Large intestine (tissue), 3 donors: ENCODE measurements at regions not wholly inside any gene's neighbourhood (a gene's known extent, or its start where the extent isn't known, plus 50 kb on each side); places are given as distances from the start of the nearest gene placed in this dataset.

Source experiments
- DNase-seq, 2 donors: peaks; one replicate each; pipeline versions ENCODE4 v3.0.0 to v3.0.0-alpha.2; 2013
- H3K27ac ChIP-seq: one replicate; pipeline ENCODE4 v1.5.1; 2013; ENCODE audit warnings: low read length
- H3K27me3 ChIP-seq: 2 replicates; pipeline ENCODE4 v1.6.1; 2013; ENCODE audit warnings: low read length; ENCODE audit not compliant: control insufficient read depth, insufficient read depth
- H3K36me3 ChIP-seq: 2 replicates; pipeline ENCODE4 v1.6.1; 2013; ENCODE audit warnings: low read length; ENCODE audit not compliant: control insufficient read depth, insufficient read depth
- H3K4me1 ChIP-seq: one replicate; pipeline ENCODE4 v1.6.1; 2013; ENCODE audit warnings: low read length; ENCODE audit not compliant: control insufficient read depth, insufficient read depth
- H3K4me3 ChIP-seq: one replicate; pipeline ENCODE4 v1.5.1; 2013; ENCODE audit warnings: low read length
- H3K9me3 ChIP-seq: one replicate; pipeline ENCODE4 v1.6.1; 2013; ENCODE audit warnings: mild to moderate bottlenecking, low read depth, low read length, moderate library complexity; ENCODE audit not compliant: control insufficient read depth
- WGBS: methylation state at CpG from one replicate; pipeline ENCODE4 v1.1.5; 2013; ENCODE audit warnings: low lambda C conversion rate; ENCODE audit not compliant: insufficient coverage; 5-methylcytosine and 5-hydroxymethylcytosine counted together

GRCh38 chr5:61966997-61967396 is 339.0 kb upstream of the KIF2A start:
- no peaks in the 10 kb centered on the region for H3K36me3 ChIP-seq
- H3K9me3 ChIP-seq: no peaks in the 10 kb centered on the region
- H3K27me3 ChIP-seq: no peaks in the 10 kb centered on the region
- H3K27ac ChIP-seq: peak overlapping the region; percentile 34
- peak; percentile 41 to 67 for DNase-seq
- H3K4me1 ChIP-seq: peaks cover 22% of the 10 kb centered on the region
- H3K4me3 ChIP-seq: no peak overlapping the region
- 86% methylated on average over 1 of the region's 8 CpGs for WGBS

GRCh38 chr5:61967681-61968080 is 338.3 kb upstream of the KIF2A start:
- Histone ChIP-seq H3K36me3 (no peaks in the 10 kb centered on the region), H3K9me3 (no peaks in the 10 kb centered on the region), H3K27me3 (no peaks in the 10 kb centered on the region), H3K4me1 (peaks cover 22% of the 10 kb centered on the region), H3K27ac (no peak overlapping the region), H3K4me3 (no peak overlapping the region)
- DNase-seq: no peak
- WGBS: no CpG with 5 or more reads among the region's 3 CpGs

- peaks cover 22% of the 10 kb centered on the region for H3K4me1 ChIP-seq
- H3K36me3 ChIP-seq: no peaks in the 10 kb centered on the region
- no peak for DNase-seq
- no peak overlapping the region for H3K4me3 ChIP-seq
- no peaks in the 10 kb centered on the region for H3K27me3 ChIP-seq
- no peak overlapping the region for H3K27ac ChIP-seq
- no peaks in the 10 kb centered on the region for H3K9me3 ChIP-seq
- WGBS: 100% methylated on average over 2 of the region's 2 CpGs
Measured at GRCh38 chr5:61969347-61969746, 336.7 kb upstream of the KIF2A start.

- Histone ChIP-seq H3K4me1 (peaks cover 21% of the 10 kb centered on the region), H3K27ac (no peak overlapping the region), H3K4me3 (no peak overlapping the region), H3K27me3 (no peaks in the 10 kb centered on the region), H3K36me3 (no peaks in the 10 kb centered on the region), H3K9me3 (no peaks in the 10 kb centered on the region)
- no peak for DNase-seq
- WGBS: no CpG with 5 or more reads among the region's 2 CpGs
Measured at GRCh38 chr5:61969755-61970154, 336.3 kb upstream of the KIF2A start.

- H3K4me3 ChIP-seq: no peak overlapping the region
- no peak overlapping the region for H3K27ac ChIP-seq
- H3K4me1 ChIP-seq: peaks cover 18% of the 10 kb centered on the region
- WGBS: 100% methylated on average over 2 of the region's 7 CpGs
- no peaks in the 10 kb centered on the region for H3K27me3 ChIP-seq
- H3K9me3 ChIP-seq: no peaks in the 10 kb centered on the region
- no peaks in the 10 kb centered on the region for H3K36me3 ChIP-seq
- DNase-seq: no peak
Measured at GRCh38 chr5:61970218-61970617, 335.8 kb upstream of the KIF2A start.

DNA sequence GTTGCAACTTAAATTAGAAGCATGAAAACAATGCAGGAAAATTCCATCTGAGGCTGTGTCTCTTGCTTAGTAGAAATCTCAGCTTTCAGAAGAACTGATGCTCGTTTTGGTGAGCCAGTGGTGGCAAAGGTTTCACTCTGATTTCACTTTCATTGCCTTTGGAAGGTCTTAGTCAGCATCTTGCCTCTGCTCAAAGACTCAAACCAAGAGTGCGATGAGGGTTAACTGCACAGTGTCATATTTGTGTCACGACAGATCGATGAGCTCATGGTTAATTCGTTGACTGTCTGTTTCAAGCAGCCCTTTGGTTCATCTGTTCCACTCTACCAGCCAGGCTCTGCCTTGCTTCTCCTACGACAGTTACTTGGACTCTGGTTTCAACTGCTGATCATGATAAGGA is 331.3 kb upstream of the KIF2A start:
- Histone ChIP-seq H3K4me1 (no peaks in the 10 kb centered on the region), H3K27me3 (no peaks in the 10 kb centered on the region), H3K27ac (no peak overlapping the region), H3K4me3 (no peak overlapping the region), H3K36me3 (no peaks in the 10 kb centered on the region), H3K9me3 (no peaks in the 10 kb centered on the region)
- DNase-seq: no peak
- WGBS: no CpG with 5 or more reads among the region's 6 CpGs

GRCh38 chr5:61981886-61982285 is 324.1 kb upstream of the KIF2A start:
- H3K27ac ChIP-seq: no peak overlapping the region
- 92% methylated on average over 2 of the region's 6 CpGs for WGBS
- no peaks in the 10 kb centered on the region for H3K27me3 ChIP-seq

GRCh38 chr5:61991430-61991829 is 314.6 kb upstream of the KIF2A start:
- Histone ChIP-seq H3K27me3 (no peaks in the 10 kb centered on the region), H3K27ac (no peak overlapping the region), H3K4me1 (peaks cover 11% of the 10 kb centered on the region), H3K9me3 (no peaks in the 10 kb centered on the region), H3K36me3 (no peaks in the 10 kb centered on the region), H3K4me3 (no peak overlapping the region)
- no CpG with 5 or more reads among the region's 4 CpGs for WGBS
- peak; percentile 55 to 86 for DNase-seq

More at GRCh38 chr5:61981886-61982285, 324.1 kb upstream of the KIF2A start:
- no peaks in the 10 kb centered on the region for H3K4me1 ChIP-seq
- no peak for DNase-seq
- H3K4me3 ChIP-seq: no peak overlapping the region
- no peaks in the 10 kb centered on the region for H3K36me3 ChIP-seq
- H3K9me3 ChIP-seq: no peaks in the 10 kb centered on the region

DNA sequence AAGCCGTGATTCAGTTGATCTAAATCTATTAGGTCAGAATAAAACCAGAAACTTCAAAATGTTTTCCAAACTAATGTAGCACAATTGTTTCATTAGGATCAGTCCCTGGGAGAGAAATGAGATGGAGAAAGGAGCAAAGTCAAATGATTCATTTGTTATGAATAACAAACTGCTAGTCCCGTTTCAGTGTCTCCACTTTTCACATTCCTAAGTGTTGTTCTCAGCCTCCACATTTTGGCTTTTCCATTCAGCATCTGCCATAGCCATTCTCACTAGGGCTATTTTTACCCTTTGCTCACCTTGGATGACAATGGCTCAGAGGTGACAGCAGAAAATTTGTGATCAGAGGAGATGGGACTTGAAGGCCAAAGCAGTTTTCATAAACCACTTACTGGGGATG is 314.1 kb upstream of the KIF2A start:
- peaks cover 11% of the 10 kb centered on the region for H3K4me1 ChIP-seq
- H3K27me3 ChIP-seq: no peaks in the 10 kb centered on the region
- H3K27ac ChIP-seq: no peak overlapping the region
- WGBS: 60% methylated on average over 1 of the region's 2 CpGs
- H3K36me3 ChIP-seq: no peaks in the 10 kb centered on the region
- H3K4me3 ChIP-seq: no peak overlapping the region
- no peaks in the 10 kb centered on the region for H3K9me3 ChIP-seq
- peak in 1 of 2 donors; percentile 30 for DNase-seq

DNA sequence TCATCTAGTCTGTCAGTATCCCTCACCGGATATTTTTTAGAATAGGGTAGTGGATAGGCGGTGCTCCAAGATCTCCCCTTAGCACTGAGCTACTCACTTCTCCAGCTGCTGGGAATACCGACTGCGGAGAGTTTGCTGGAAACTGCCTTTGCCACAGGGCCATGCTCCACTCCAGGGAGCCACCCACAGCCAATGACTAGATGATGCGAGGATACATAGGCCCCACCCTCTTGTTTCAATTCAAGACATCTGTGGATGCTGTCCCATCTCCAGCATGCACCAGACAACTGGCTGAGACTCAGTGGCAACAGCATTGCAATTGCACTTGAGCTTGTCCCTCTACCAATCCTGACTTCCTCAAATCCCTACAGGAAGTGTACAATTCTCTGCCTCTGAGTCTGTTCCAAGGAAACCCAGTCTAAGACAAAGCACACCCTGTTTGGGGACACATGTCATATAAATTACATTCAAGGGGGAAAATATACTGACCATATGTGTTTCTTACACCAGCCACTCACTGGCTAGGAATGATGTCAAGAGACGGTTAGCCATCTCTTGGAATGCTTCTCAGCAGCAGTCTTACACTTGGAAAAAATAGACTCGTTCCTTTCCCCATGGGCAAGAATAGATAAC is 312.6 kb upstream of the KIF2A start:
- Histone ChIP-seq H3K36me3 (no peaks in the 10 kb centered on the region), H3K9me3 (no peaks in the 10 kb centered on the region), H3K4me1 (peaks cover 11% of the 10 kb centered on the region), H3K27me3 (no peaks in the 10 kb centered on the region), H3K4me3 (no peak overlapping the region), H3K27ac (no peak overlapping the region)
- 83% methylated on average over 2 of the region's 7 CpGs for WGBS
- no peak for DNase-seq

- WGBS: no CpG with 5 or more reads among the region's 1 CpG
- no peaks in the 10 kb centered on the region for H3K36me3 ChIP-seq
- no peak overlapping the region for H3K4me3 ChIP-seq
- peaks cover 11% of the 10 kb centered on the region for H3K4me1 ChIP-seq
- no peaks in the 10 kb centered on the region for H3K27me3 ChIP-seq
- no peak overlapping the region for H3K27ac ChIP-seq
- DNase-seq: no peak
- H3K9me3 ChIP-seq: no peaks in the 10 kb centered on the region
Measured at GRCh38 chr5:61994171-61994570, 311.8 kb upstream of the KIF2A start.
